ENCODE measurements at regions not wholly inside any gene's neighbourhood (a gene's known extent, or its start where the extent isn't known, plus 50 kb on each side); places are given as distances from the start of the nearest gene placed in this dataset.

DNA sequence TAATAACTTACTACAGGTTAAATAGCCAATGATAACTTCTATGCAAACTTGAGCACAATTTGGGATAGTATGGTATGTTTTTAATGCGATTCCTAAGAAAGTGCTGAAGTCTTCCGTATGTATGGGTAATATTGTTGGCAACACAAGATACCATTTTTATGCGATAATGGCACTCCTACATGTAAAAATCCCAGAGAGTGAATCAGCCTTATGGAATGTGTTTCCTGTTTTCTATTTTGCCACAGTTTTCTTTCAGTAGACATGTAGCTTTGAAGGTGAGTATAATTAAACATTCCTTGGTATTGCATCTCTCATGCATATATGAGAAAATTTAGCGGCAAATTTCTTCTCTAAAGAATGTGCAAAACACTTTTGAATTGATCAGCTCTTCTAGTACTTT is 396.8 kb upstream of the AZI2 start:
- Mint-ChIP-seq H3K4me1 (no peaks in the 10 kb centered on the region), H3K9me3 (peaks cover 15 to 22% of the 10 kb centered on the region in 2 donors), H3K27ac (no peak overlapping the region), H3K36me3 (no peaks in the 10 kb centered on the region), H3K4me3 (no peak overlapping the region), H3K27me3 (ENCODE audit: low read depth in 2 of 2) (no peaks in the 10 kb centered on the region)
- DNase-seq (no peak), ATAC-seq (no peak)
- no peaks in the 10 kb centered on the region for H3K27me3 ChIP-seq (ENCODE audit: control insufficient read depth, insufficient read depth, low read length)
- 100% methylated on average over 2 of the region's 4 CpGs for WGBS (ENCODE audit: insufficient coverage)
- TF ChIP-seq CTCF (IDR thresholded peaks at IDR 0.05), result no peak
- no peak overlapping the region for H3K27ac ChIP-seq (ENCODE audit: low read length)
- H3K9me3 ChIP-seq (ENCODE audit: control insufficient read depth, insufficient read depth, low read length), result no peaks in the 10 kb centered on the region
- H3K36me3 ChIP-seq (ENCODE audit: control insufficient read depth, insufficient read depth, low read length), result no peaks in the 10 kb centered on the region
- no peaks in the 10 kb centered on the region for H3K4me1 ChIP-seq (ENCODE audit: control insufficient read depth, insufficient read depth, low read length)
- intact Hi-C loops (cut with micrococcal nuclease), result no loop called here
- no peak overlapping the region for H3K4me3 ChIP-seq (ENCODE audit: low read length)

- Histone ChIP-seq H3K36me3 (ENCODE audit: control insufficient read depth, insufficient read depth, low read length) (no peaks in the 10 kb centered on the region), H3K9me3 (ENCODE audit: control insufficient read depth, insufficient read depth, low read length) (no peaks in the 10 kb centered on the region), H3K27me3 (ENCODE audit: control insufficient read depth, insufficient read depth, low read length) (no peaks in the 10 kb centered on the region), H3K4me3 (ENCODE audit: low read length) (no peak overlapping the region), H3K27ac (ENCODE audit: low read length) (no peak overlapping the region), H3K4me1 (ENCODE audit: control insufficient read depth, insufficient read depth, low read length) (no peaks in the 10 kb centered on the region)
- DNase-seq (no peak), ATAC-seq (no peak)
- H3K4me3 Mint-ChIP-seq, result no peak overlapping the region
- WGBS (ENCODE audit: insufficient coverage), result 80% methylated on average over 6 of the region's 6 CpGs
- TF ChIP-seq CTCF (IDR thresholded peaks at IDR 0.05), result no peak
- no peaks in the 10 kb centered on the region for H3K27me3 Mint-ChIP-seq (ENCODE audit: low read depth in 2 of 2)
- H3K36me3 Mint-ChIP-seq, result no peaks in the 10 kb centered on the region
- no peak overlapping the region for H3K27ac Mint-ChIP-seq
- peaks cover 17 to 28% of the 10 kb centered on the region in 2 donors for H3K9me3 Mint-ChIP-seq
- H3K4me1 Mint-ChIP-seq, result no peaks in the 10 kb centered on the region
- intact Hi-C loops (cut with micrococcal nuclease), result no loop called here
Observed at GRCh38 chr3:28745916-28746617, 397.4 kb upstream of the AZI2 start.

DNA sequence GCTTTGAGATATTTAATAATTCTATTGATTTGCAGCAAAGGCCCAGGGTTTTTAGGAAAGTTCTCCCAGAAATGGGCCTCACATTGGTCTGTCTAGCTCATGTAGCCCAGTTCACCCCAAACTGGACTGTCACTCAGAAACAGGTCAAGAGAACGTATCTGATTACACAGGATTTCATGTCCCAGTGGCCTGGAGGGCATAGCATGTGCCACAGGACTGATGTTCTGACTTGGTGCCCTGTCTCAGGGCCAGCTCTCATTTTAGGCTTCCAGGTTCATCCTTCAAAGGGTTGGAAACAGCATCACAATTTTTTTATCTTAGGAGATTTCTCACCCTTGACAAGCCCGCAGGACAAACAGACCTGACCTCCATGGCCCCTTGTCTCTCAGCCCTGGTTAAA is 398.4 kb upstream of the AZI2 start:
- 68% methylated on average over 2 of the region's 2 CpGs for WGBS (ENCODE audit: insufficient coverage)
- no peaks in the 10 kb centered on the region for H3K27me3 ChIP-seq (ENCODE audit: control insufficient read depth, insufficient read depth, low read length)
- no peak for ATAC-seq

More for the DNA sequence above, 398.4 kb upstream of the AZI2 start:
- Mint-ChIP-seq H3K4me1 (no peaks in the 10 kb centered on the region), H3K4me3 (no peak overlapping the region), H3K36me3 (no peaks in the 10 kb centered on the region), H3K9me3 (peaks cover 19 to 26% of the 10 kb centered on the region in 2 donors), H3K27ac (no peak overlapping the region), H3K27me3 (ENCODE audit: low read depth in 2 of 2) (no peaks in the 10 kb centered on the region)
- no peaks in the 10 kb centered on the region for H3K36me3 ChIP-seq (ENCODE audit: control insufficient read depth, insufficient read depth, low read length)
- intact Hi-C loops (cut with micrococcal nuclease), result no loop called here
- no peaks in the 10 kb centered on the region for H3K4me1 ChIP-seq (ENCODE audit: control insufficient read depth, insufficient read depth, low read length)
- no peak for DNase-seq
- H3K27ac ChIP-seq (ENCODE audit: low read length), result no peak overlapping the region
- TF ChIP-seq CTCF (IDR thresholded peaks at IDR 0.05), result no peak
- H3K4me3 ChIP-seq (ENCODE audit: low read length), result no peak overlapping the region
- H3K9me3 ChIP-seq (ENCODE audit: control insufficient read depth, insufficient read depth, low read length), result no peaks in the 10 kb centered on the region
